OCI-LY1 (cell line): ENCODE measurements at regions not wholly inside any gene's neighbourhood (a gene's known extent, or its start where the extent isn't known, plus 50 kb on each side); places are given as distances from the start of the nearest gene placed in this dataset.

Source experiments
- H2AFZ ChIP-seq: fragments of 200-600 bp; sonication (generic), shearing (Covaris generic); 2 replicates; pipeline ENCODE4 v1.6.0; 2014; ENCODE audit warnings: antibody characterized with exemption, mild to moderate bottlenecking, low read length
- H3F3A ChIP-seq: fragments of 200-600 bp; sonication (generic), shearing (Covaris generic); 2 replicates; pipeline ENCODE4 v1.6.0; 2014; ENCODE audit warnings: mild to moderate bottlenecking, antibody characterized with exemption, low read length, moderate library complexity; ENCODE audit not compliant: insufficient read depth
- H3K27ac ChIP-seq: fragments of 200-600 bp; sonication (generic); 2 replicates; pipeline ENCODE4 v1.5.1; 2014; ENCODE audit warnings: low read length, mixed run types, mild to moderate bottlenecking, low read depth; ENCODE audit not compliant: poor library complexity, severe bottlenecking
- H3K27me3 ChIP-seq: fragments of 200-600 bp; sonication (generic); 2 replicates; pipeline ENCODE4 v1.6.0; 2014; ENCODE audit warnings: antibody characterized with exemption, mild to moderate bottlenecking, low read length, moderate library complexity; ENCODE audit not compliant: insufficient read depth
- H3K36me3 ChIP-seq: fragments of 200-600 bp; sonication (generic); 2 replicates; pipeline ENCODE4 v1.6.1; 2014; ENCODE audit warnings: mild to moderate bottlenecking, antibody characterized with exemption, low read length, moderate library complexity, mixed read lengths; ENCODE audit not compliant: insufficient read depth
- H3K4me1 ChIP-seq: fragments of 200-600 bp; sonication (generic); 2 replicates; pipeline ENCODE4 v1.5.1; 2014; ENCODE audit warnings: mild to moderate bottlenecking, low read length, moderate library complexity; ENCODE audit not compliant: insufficient read depth, severe bottlenecking
- H3K4me2 ChIP-seq: fragments of 200-600 bp; sonication (generic), shearing (Covaris generic); 2 replicates; pipeline ENCODE4 v1.6.1; 2014; ENCODE audit warnings: low read length
- H3K4me3 ChIP-seq: fragments of 200-600 bp; sonication (generic); 2 replicates; pipeline ENCODE4 v1.5.1; 2014; ENCODE audit warnings: low read length, low read depth, mild to moderate bottlenecking, mixed read lengths; ENCODE audit not compliant: poor library complexity, severe bottlenecking
- H3K79me2 ChIP-seq: fragments of 200-600 bp; shearing (Covaris generic); 2 replicates; pipeline ENCODE4 v1.6.1; 2016; ENCODE audit warnings: mixed run types, low read length, mixed read lengths; ENCODE audit not compliant: insufficient read depth
- H3K9ac ChIP-seq: fragments of 200-600 bp; sonication (generic), shearing (Covaris generic); 2 replicates; pipeline ENCODE4 v1.6.1; 2014; ENCODE audit warnings: mild to moderate bottlenecking, low read length, mixed read lengths
- H3K9me2 ChIP-seq: fragments of 200-600 bp; sonication (generic), shearing (Covaris generic); 2 replicates; pipeline ENCODE4 v1.6.1; 2014; ENCODE audit warnings: low read depth, mild to moderate bottlenecking, low read length, mixed read lengths
- H3K9me3 ChIP-seq: fragments of 200-600 bp; shearing (Covaris generic); 2 replicates; pipeline ENCODE4 v1.6.1; 2014; ENCODE audit warnings: low read length, mixed read lengths
- H4K20me1 ChIP-seq: fragments of 200-600 bp; sonication (generic), shearing (Covaris generic); 2 replicates; pipeline ENCODE4 v1.6.0; 2016; ENCODE audit warnings: mild to moderate bottlenecking, low read length; ENCODE audit not compliant: insufficient read depth
- EZH2 ChIP-seq: fragments of 200-600 bp; sonication (generic), shearing (Covaris generic); IDR thresholded peaks from 2 replicates; pipeline ENCODE4 v1.8.0; 2017; ENCODE audit warnings: borderline replicate concordance, mixed run types, mild to moderate bottlenecking, antibody characterized with exemption, low read length, moderate library complexity, mixed read lengths
- TF ChIP-seq, protein P1 (sequence below): fragments of 200-600 bp; sonication (generic), shearing (Covaris generic); IDR thresholded peaks from 2 replicates; pipeline ENCODE4 v1.5.1; 2017; ENCODE audit warnings: mild to moderate bottlenecking, antibody characterized with exemption, low read length, moderate library complexity, mixed read lengths

DNA sequence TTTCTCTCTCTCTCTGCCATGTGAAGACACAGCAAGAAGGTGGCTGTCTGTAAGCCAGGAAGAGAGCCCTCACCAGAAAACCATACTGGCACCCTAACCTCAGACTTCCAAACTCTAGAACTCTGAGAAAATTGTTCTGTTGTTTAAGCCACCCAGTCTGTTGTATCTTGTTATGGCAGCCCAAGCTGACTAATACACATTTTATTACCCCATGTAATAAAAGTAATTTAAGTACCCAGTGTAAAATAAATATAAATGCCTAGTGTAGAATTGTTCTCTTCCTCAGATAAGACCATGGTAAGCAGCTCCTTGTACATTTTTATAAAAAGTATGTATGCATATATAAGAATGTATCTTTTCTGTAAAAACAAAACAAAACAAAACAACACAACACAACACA is 119.7 kb downstream of the DTL start:
- no peak overlapping the region for H2AFZ ChIP-seq
- H3K27ac ChIP-seq, result peak overlapping the region; percentile 13
- H3K27me3 ChIP-seq, result no peaks in the 10 kb centered on the region

GRCh38 chr1:212157252-212157651 is 121.7 kb downstream of the DTL start:
- H3K4me3 ChIP-seq, result no peak overlapping the region
- no peaks in the 10 kb centered on the region for H3K27me3 ChIP-seq
- no peaks in the 10 kb centered on the region for H3F3A ChIP-seq
- H3K9me2 ChIP-seq, result no peaks in the 10 kb centered on the region
- no peaks in the 10 kb centered on the region for H4K20me1 ChIP-seq
- no peaks in the 10 kb centered on the region for H3K79me2 ChIP-seq
- no peak overlapping the region for H3K9ac ChIP-seq
- H3K9me3 ChIP-seq, result no peaks in the 10 kb centered on the region
- no peak overlapping the region for H3K4me2 ChIP-seq
- H2AFZ ChIP-seq, result no peak overlapping the region
- H3K36me3 ChIP-seq, result no peaks in the 10 kb centered on the region
- no peak for TF ChIP-seq EZH2
- TF ChIP-seq, protein P1, sequence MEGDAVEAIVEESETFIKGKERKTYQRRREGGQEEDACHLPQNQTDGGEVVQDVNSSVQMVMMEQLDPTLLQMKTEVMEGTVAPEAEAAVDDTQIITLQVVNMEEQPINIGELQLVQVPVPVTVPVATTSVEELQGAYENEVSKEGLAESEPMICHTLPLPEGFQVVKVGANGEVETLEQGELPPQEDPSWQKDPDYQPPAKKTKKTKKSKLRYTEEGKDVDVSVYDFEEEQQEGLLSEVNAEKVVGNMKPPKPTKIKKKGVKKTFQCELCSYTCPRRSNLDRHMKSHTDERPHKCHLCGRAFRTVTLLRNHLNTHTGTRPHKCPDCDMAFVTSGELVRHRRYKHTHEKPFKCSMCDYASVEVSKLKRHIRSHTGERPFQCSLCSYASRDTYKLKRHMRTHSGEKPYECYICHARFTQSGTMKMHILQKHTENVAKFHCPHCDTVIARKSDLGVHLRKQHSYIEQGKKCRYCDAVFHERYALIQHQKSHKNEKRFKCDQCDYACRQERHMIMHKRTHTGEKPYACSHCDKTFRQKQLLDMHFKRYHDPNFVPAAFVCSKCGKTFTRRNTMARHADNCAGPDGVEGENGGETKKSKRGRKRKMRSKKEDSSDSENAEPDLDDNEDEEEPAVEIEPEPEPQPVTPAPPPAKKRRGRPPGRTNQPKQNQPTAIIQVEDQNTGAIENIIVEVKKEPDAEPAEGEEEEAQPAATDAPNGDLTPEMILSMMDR, result no peak
- peak overlapping the region; percentile 98 for H3K27ac ChIP-seq
- H3K4me1 ChIP-seq, result peaks cover 52% of the 10 kb centered on the region

More for the DNA sequence above, 119.7 kb downstream of the DTL start:
- Histone ChIP-seq H3K36me3 (no peaks in the 10 kb centered on the region), H3K9me3 (no peaks in the 10 kb centered on the region), H4K20me1 (no peaks in the 10 kb centered on the region), H3K4me2 (no peak overlapping the region), H3K4me1 (peaks cover 52% of the 10 kb centered on the region), H3K4me3 (no peak overlapping the region), H3K9me2 (no peaks in the 10 kb centered on the region), H3F3A (no peaks in the 10 kb centered on the region), H3K79me2 (no peaks in the 10 kb centered on the region), H3K9ac (no peak overlapping the region)
- TF ChIP-seq EZH2, result no peak
- TF ChIP-seq, protein P1, result no peak

DNA sequence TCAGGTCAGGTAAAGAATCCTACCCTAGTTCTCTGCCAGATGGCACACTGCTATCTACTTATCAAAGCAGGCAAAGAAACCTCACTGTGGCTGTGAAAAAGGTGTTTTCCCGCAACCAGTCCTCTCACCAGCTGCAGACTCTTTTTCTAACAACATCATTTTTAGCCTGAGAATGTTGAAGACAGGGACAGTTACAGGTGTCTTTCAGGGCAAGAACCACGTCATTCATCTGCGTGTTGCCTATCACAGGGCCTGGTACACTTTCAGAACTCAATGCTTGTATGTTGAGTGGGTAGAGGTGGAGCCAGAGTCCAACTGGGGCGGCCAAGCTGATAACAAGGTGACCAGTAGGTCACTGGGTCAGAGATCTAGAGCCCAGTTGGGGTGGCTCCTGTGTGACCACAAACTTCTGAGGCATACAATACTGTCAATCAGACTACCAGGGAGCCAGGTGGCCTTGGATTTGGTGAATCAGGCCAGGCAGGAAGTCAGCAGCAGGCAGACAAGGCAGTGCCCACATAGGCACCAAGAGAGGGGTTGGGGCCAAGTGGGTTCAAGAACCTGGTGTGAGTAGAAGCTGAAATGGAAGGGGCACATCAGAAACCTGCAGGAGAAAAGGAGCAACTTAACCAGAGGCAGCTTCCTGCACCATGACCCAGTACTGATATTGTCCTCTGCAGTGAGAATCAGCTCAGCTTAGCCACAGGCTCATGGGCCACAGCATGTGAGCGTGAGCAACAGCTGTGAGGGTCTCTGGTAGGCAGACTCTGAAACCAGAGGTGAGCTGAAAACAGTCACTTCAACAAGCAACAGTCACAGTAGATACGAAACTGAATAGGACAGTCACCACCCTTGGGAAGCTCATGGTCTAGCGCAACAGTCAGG is 123.6 kb downstream of the DTL start:
- H4K20me1 ChIP-seq, result no peaks in the 10 kb centered on the region
- H3K27me3 ChIP-seq, result no peaks in the 10 kb centered on the region
- no peaks in the 10 kb centered on the region for H3K79me2 ChIP-seq
- H2AFZ ChIP-seq, result no peak overlapping the region
- peak overlapping the region; percentile 98 for H3K27ac ChIP-seq
- H3K4me3 ChIP-seq, result no peak overlapping the region
- H3K9me2 ChIP-seq, result no peaks in the 10 kb centered on the region
- H3K4me1 ChIP-seq, result peaks cover 70% of the 10 kb centered on the region
- TF ChIP-seq, protein P1, result no peak
- no peak for TF ChIP-seq EZH2
- H3F3A ChIP-seq, result no peaks in the 10 kb centered on the region
- H3K36me3 ChIP-seq, result no peaks in the 10 kb centered on the region
- H3K9ac ChIP-seq, result peak overlapping the region; percentile 45; the same call in 1 of the 2 replicates
- H3K4me2 ChIP-seq, result peak overlapping the region; percentile 28; the same call in 1 of the 2 replicates
- no peaks in the 10 kb centered on the region for H3K9me3 ChIP-seq
